ENCODE measurements at regions not wholly inside any gene's neighbourhood (a gene's known extent, or its start where the extent isn't known, plus 50 kb on each side); places are given as distances from the start of the nearest gene placed in this dataset.

DNA sequence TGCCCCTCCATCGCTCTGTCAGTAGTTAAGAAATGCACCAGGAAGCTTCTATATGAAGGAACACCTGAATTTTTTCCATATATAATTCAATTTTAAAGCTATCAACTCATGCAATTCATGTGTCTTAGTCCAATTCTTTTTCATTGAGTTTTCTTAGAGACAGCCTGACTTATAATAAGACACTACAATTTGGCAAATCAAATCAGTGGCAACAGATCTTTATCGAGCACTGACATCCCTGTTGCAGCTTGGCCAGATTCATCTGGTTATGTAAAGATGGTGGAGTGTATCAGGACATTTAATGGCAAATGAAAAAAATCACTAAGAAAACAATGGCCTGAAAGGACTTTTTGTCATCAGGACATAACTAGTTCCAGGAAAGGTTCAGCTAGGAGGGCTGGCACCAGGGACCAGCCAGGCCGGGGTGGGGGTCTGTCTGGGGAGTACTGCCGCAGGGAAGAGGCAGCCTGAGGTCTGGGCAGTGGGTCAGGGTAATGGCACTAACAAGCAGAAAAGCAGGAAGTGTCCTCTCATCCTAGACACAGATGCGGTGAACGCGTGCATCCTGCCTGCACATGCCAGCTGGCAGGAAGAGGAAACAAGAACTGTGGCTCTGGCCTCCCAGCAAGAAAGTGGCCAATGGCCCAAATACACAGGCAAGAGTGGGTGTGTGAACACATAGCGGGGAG is 100.5 kb upstream of the LMNTD1 start:
- TF ChIP-seq, protein P1, sequence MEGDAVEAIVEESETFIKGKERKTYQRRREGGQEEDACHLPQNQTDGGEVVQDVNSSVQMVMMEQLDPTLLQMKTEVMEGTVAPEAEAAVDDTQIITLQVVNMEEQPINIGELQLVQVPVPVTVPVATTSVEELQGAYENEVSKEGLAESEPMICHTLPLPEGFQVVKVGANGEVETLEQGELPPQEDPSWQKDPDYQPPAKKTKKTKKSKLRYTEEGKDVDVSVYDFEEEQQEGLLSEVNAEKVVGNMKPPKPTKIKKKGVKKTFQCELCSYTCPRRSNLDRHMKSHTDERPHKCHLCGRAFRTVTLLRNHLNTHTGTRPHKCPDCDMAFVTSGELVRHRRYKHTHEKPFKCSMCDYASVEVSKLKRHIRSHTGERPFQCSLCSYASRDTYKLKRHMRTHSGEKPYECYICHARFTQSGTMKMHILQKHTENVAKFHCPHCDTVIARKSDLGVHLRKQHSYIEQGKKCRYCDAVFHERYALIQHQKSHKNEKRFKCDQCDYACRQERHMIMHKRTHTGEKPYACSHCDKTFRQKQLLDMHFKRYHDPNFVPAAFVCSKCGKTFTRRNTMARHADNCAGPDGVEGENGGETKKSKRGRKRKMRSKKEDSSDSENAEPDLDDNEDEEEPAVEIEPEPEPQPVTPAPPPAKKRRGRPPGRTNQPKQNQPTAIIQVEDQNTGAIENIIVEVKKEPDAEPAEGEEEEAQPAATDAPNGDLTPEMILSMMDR (IDR thresholded peaks at IDR 0.05; ENCODE audit: low read depth, low read length), result no peak
- TF ChIP-seq, protein P2, sequence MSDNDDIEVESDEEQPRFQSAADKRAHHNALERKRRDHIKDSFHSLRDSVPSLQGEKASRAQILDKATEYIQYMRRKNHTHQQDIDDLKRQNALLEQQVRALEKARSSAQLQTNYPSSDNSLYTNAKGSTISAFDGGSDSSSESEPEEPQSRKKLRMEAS (IDR thresholded peaks at IDR 0.05; ENCODE audit: low read depth, low read length), result 0 out of 2 replicates have a peak, but pooled peaks have one; percentile 16
